ENCODE measurements at regions not wholly inside any gene's neighbourhood (a gene's known extent, or its start where the extent isn't known, plus 50 kb on each side); places are given as distances from the start of the nearest gene placed in this dataset.

- no peak overlapping the region for H3K4me3 ChIP-seq (ENCODE audit: low read depth in 1 of 2, low read length in 1 of 2)
- no peak overlapping the region for H3K27ac ChIP-seq
- no peaks in the 10 kb centered on the region for H3K27me3 ChIP-seq
- TF ChIP-seq CTCF (IDR thresholded peaks at IDR 0.05) = no peak
- H3K36me3 ChIP-seq = no peaks in the 10 kb centered on the region
- no peaks in the 10 kb centered on the region for H3K4me1 ChIP-seq (ENCODE audit: control insufficient read depth in 1 of 2, insufficient read depth in 1 of 2, low read depth in 1 of 2, low read length in 1 of 2)
- H3K9me3 ChIP-seq = no peaks in the 10 kb centered on the region
Measured at GRCh38 chr2:239724194-239724849, 300.8 kb downstream of the NDUFA10 start.

DNA sequence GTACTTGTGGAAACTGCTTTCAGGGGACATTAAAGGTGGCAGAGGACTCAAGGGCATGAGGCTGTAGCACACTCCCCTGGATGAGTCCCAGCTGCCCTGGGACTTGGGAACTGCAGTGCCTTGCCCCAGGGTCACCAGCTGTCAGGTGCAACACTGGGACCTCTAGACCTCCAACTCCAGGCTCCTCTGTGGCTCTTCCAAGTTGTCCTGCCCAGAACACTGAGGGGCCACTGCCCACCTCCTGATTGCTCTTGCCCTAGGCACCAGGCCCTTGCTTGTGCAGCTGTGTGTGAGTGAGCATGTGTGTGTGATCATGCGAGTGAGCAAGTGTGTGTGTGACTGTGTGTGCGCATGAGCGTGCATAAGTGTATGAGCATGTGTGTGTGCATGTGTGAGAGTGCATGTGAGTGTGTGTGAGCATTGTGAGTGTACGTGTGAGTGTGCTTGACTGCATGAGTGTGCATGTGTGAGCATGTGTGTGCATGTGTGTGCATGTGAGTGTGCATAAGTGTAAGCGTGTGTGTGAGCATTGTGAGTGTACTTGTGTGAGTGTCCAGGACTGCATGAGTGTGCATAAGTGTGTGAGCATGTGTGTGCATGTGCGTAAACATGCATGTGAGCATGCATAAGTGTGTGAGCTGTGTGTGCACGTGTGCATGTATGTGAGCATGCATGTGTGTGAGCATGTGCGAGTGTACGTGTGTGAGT is 301.5 kb downstream of the NDUFA10 start:
- TF ChIP-seq CTCF (IDR thresholded peaks at IDR 0.05) = no peak
- Histone ChIP-seq H3K4me1 (ENCODE audit: control insufficient read depth in 1 of 2, insufficient read depth in 1 of 2, low read depth in 1 of 2, low read length in 1 of 2) (no peaks in the 10 kb centered on the region), H3K9me3 (no peaks in the 10 kb centered on the region), H3K27me3 (no peaks in the 10 kb centered on the region), H3K4me3 (ENCODE audit: low read depth in 1 of 2, low read length in 1 of 2) (no peak overlapping the region), H3K36me3 (no peaks in the 10 kb centered on the region), H3K27ac (no peak overlapping the region)

- H3K36me3 ChIP-seq = no peaks in the 10 kb centered on the region
- no peaks in the 10 kb centered on the region for H3K9me3 ChIP-seq
- TF ChIP-seq CTCF (IDR thresholded peaks at IDR 0.05) = no peak
- H3K27me3 ChIP-seq = no peaks in the 10 kb centered on the region
- no peak overlapping the region for H3K27ac ChIP-seq
- no peaks in the 10 kb centered on the region for H3K4me1 ChIP-seq (ENCODE audit: control insufficient read depth in 1 of 2, insufficient read depth in 1 of 2, low read depth in 1 of 2, low read length in 1 of 2)
- no peak overlapping the region for H3K4me3 ChIP-seq (ENCODE audit: low read depth in 1 of 2, low read length in 1 of 2)
Measured at GRCh38 chr2:239722760-239723470, 302.2 kb downstream of the NDUFA10 start.

GRCh38 chr2:239721991-239722759 is 303.0 kb downstream of the NDUFA10 start:
- no peaks in the 10 kb centered on the region for H3K27me3 ChIP-seq
- no peaks in the 10 kb centered on the region for H3K36me3 ChIP-seq
- no peak for TF ChIP-seq CTCF (IDR thresholded peaks at IDR 0.05)
- no peak overlapping the region for H3K4me3 ChIP-seq (ENCODE audit: low read depth in 1 of 2, low read length in 1 of 2)
- no peaks in the 10 kb centered on the region for H3K4me1 ChIP-seq (ENCODE audit: control insufficient read depth in 1 of 2, insufficient read depth in 1 of 2, low read depth in 1 of 2, low read length in 1 of 2)
- no peaks in the 10 kb centered on the region for H3K9me3 ChIP-seq
- H3K27ac ChIP-seq = no peak overlapping the region

DNA sequence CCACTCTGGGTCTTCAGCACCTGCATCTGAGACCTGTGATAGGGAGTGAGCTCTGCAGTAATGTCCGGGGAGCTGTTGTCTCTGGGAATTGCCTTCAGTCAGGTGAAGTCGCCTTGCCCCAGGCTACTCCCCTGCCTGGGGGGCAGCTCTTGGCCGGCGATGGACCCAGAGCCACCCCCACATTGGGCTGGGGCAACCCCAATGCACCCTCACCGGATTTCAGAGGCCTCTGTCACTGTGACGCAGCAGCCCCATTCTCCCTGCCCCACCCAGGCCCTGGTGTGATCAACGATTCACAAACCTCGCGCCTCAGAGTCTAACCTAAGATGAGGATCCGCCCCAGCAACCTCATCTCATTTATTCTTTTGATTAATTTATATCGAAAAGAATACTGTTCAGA is 303.6 kb downstream of the NDUFA10 start:
- Histone ChIP-seq H3K27ac (no peak overlapping the region), H3K4me3 (ENCODE audit: low read depth in 1 of 2, low read length in 1 of 2) (no peak overlapping the region), H3K4me1 (ENCODE audit: control insufficient read depth in 1 of 2, insufficient read depth in 1 of 2, low read depth in 1 of 2, low read length in 1 of 2) (no peaks in the 10 kb centered on the region), H3K36me3 (no peaks in the 10 kb centered on the region), H3K27me3 (no peaks in the 10 kb centered on the region), H3K9me3 (no peaks in the 10 kb centered on the region)
- no peak for TF ChIP-seq CTCF (IDR thresholded peaks at IDR 0.05)
